ENCODE measurements at regions not wholly inside any gene's neighbourhood (a gene's known extent, or its start where the extent isn't known, plus 50 kb on each side); places are given as distances from the start of the nearest gene placed in this dataset.

- Histone ChIP-seq H3K9me3 (no peaks in the 10 kb centered on the region), H3K4me2 (no peak overlapping the region), H3K27ac (no peak overlapping the region), H3K4me1 (no peaks in the 10 kb centered on the region), H3K4me3 (no peak overlapping the region)
- no peak for TF ChIP-seq SMC3 (IDR thresholded peaks at IDR 0.05)
- TF ChIP-seq CEBPB (IDR thresholded peaks at IDR 0.05) = no peak
- TF ChIP-seq MAFK (IDR thresholded peaks at IDR 0.05; ENCODE audit: partially characterized antibody) = no peak
- TF ChIP-seq EHF (CRISPR knock-in tag; IDR thresholded peaks at IDR 0.05) = no peak
- TF ChIP-seq HDAC2 (IDR thresholded peaks at IDR 0.05) = no peak
- TF ChIP-seq RFX5 (IDR thresholded peaks at IDR 0.05) = no peak
- no peak for TF ChIP-seq RARB (CRISPR knock-in tag; IDR thresholded peaks at IDR 0.05)
- no peak for TF ChIP-seq HEYL (CRISPR knock-in tag; IDR thresholded peaks at IDR 0.05)
- TF ChIP-seq USF2 (IDR thresholded peaks at IDR 0.05) = no peak
- TF ChIP-seq RAD21 (conservative IDR thresholded peaks at IDR 0.05 in 1 of 2, IDR thresholded peaks at IDR 0.05 in 1 of 2) = no peak
- no peak for TF ChIP-seq PHF8 (IDR thresholded peaks at IDR 0.05; ENCODE audit: borderline replicate concordance, low read depth)
- no peak for TF ChIP-seq EHMT2 (IDR thresholded peaks at IDR 0.05; ENCODE audit: low read depth)
- TF ChIP-seq ATOH8 (CRISPR knock-in tag; IDR thresholded peaks at IDR 0.05; ENCODE audit: low read depth) = no peak
- TF ChIP-seq NFE2L2 (conservative IDR thresholded peaks at IDR 0.05; ENCODE audit: low read length) = no peak
- no peak for TF ChIP-seq MAX (IDR thresholded peaks at IDR 0.05)
- no peak for TF ChIP-seq MYC (IDR thresholded peaks at IDR 0.05; ENCODE audit: borderline replicate concordance, low read length)
- TF ChIP-seq ZFP36 (IDR thresholded peaks at IDR 0.05; ENCODE audit: borderline replicate concordance, partially characterized antibody) = no peak
- ATAC-seq = no peak
- ChIA-PET CTCF (no interaction called here), POLR2A (no interaction called here)
- FAIRE-seq = no peak
- DNase-seq (ENCODE audit: low read depth in 1 of 2, low spot score in 1 of 2) = no peak
- 5% methylated on average over 4 of the region's 4 CpGs for WGBS (ENCODE audit: missing lambda C conversion rate)
Measured at GRCh38 chr11:133697603-133698180, 147.6 kb downstream of the SPATA19 start.

GRCh38 chr11:133697161-133697560 is 148.2 kb downstream of the SPATA19 start:
- Histone ChIP-seq H3K27ac (no peak overlapping the region), H3K4me3 (no peak overlapping the region), H3K4me2 (no peak overlapping the region), H3K4me1 (no peaks in the 10 kb centered on the region), H3K9me3 (no peaks in the 10 kb centered on the region)
- no peak for ATAC-seq
- TF ChIP-seq FOSB (CRISPR knock-in tag; IDR thresholded peaks at IDR 0.05) (no peak), EHF (CRISPR knock-in tag; IDR thresholded peaks at IDR 0.05) (no peak), ZFP36 (IDR thresholded peaks at IDR 0.05; ENCODE audit: borderline replicate concordance, partially characterized antibody) (no peak), NPAS2 (CRISPR knock-in tag; IDR thresholded peaks at IDR 0.05; ENCODE audit: borderline replicate concordance) (no peak), CHD4 (IDR thresholded peaks at IDR 0.05; ENCODE audit: borderline replicate concordance) (no peak), MAFK (IDR thresholded peaks at IDR 0.05; ENCODE audit: partially characterized antibody) (no peak), BHLHE40 (IDR thresholded peaks at IDR 0.05; ENCODE audit: low read depth, low read length) (no peak), MAZ (IDR thresholded peaks at IDR 0.05; ENCODE audit: borderline replicate concordance, low read depth, low read length) (no peak)
- WGBS (ENCODE audit: missing lambda C conversion rate) = 2% methylated on average over 5 of the region's 5 CpGs
- no peak for FAIRE-seq
- CTCF ChIA-PET = no interaction called here
- POLR2A ChIA-PET = no interaction called here
- no peak for DNase-seq (ENCODE audit: low read depth in 1 of 2, low spot score in 1 of 2)

- H3K27ac ChIP-seq = no peak overlapping the region
- ATAC-seq (no peak), FAIRE-seq (no peak), DNase-seq (ENCODE audit: low read depth in 1 of 2, low spot score in 1 of 2) (no peak)
- no peak overlapping the region for H3K4me3 ChIP-seq
- WGBS (ENCODE audit: missing lambda C conversion rate) = 10% methylated on average over 2 of the region's 2 CpGs
- TF ChIP-seq CBX2 (IDR thresholded peaks at IDR 0.05; ENCODE audit: borderline replicate concordance, low read depth) (no peak), CBX8 (IDR thresholded peaks at IDR 0.05) (no peak), HOXB5 (CRISPR knock-in tag; IDR thresholded peaks at IDR 0.05) (no peak), HOXB13 (CRISPR knock-in tag; IDR thresholded peaks at IDR 0.05; ENCODE audit: low read depth) (no peak), EHF (CRISPR knock-in tag; IDR thresholded peaks at IDR 0.05) (no peak), CEBPB (IDR thresholded peaks at IDR 0.05) (no peak), ZC3H11A (IDR thresholded peaks at IDR 0.05) (no peak), NR3C1 (IDR thresholded peaks at IDR 0.05) (no peak), E2F6 (IDR thresholded peaks at IDR 0.05; ENCODE audit: borderline replicate concordance, low read depth) (no peak), PBX3 (IDR thresholded peaks at IDR 0.05) (no peak), POLR2AphosphoS2 (conservative IDR thresholded peaks at IDR 0.05; ENCODE audit: low read length) (no peak), BHLHE40 (IDR thresholded peaks at IDR 0.05; ENCODE audit: low read depth, low read length) (no peak)
- H3K9me3 ChIP-seq = no peaks in the 10 kb centered on the region
- POLR2A ChIA-PET = no interaction called here
- CTCF ChIA-PET = interaction anchor here (1.7 kb wide), 1 partner anchor 110 kb away, joined by 3 read pairs; no protein-coding TSS in a partner anchor
- no peak overlapping the region for H3K4me2 ChIP-seq
- H3K4me1 ChIP-seq = no peaks in the 10 kb centered on the region
Measured at GRCh38 chr11:133695387-133695786, 149.9 kb downstream of the SPATA19 start.

Data from A549 (cell line).